ENCODE measurements at regions not wholly inside any gene's neighbourhood (a gene's known extent, or its start where the extent isn't known, plus 50 kb on each side); places are given as distances from the start of the nearest gene placed in this dataset.

DNA sequence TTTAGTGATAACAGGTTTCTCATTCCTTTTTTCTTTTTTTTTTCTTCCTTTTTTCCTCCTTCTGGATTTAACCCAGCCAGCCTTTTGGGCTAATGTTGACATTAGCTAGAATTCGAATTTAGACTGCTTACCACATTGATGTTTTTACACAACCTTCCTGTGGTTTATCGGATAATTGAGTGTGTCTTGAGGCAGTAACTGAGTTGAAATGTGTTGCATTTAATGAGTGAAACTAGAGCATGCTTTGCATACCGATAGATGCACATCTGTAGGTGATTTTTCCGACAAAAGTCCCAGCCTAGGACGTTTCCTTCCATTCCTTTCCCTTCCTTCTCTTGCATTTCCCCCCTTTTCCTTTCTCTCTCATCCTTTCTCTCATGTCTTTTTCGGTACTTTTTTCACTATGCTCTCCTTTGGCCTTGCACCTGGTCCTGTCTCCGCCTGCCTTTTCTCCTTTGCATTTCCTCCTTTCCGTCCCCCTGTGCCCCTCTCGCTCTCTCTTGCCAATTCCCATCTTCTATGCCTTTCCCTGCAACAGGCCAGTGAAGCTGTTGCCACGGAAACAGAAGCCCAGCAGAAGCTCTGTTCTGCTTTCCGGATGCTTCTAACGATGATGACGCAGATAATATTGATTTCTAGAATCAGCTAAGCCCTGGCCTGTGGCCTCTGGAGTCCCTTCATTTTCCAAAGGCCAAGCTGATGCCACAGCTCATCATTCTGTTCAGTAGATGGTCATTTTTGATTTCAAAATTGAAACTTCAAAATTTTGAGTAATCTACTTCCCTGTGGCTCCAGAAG lies 76.1 kb downstream of the SLC25A47 start:
- no peak for DNase-seq (ENCODE audit: low read depth in 2 of 2)

DNA sequence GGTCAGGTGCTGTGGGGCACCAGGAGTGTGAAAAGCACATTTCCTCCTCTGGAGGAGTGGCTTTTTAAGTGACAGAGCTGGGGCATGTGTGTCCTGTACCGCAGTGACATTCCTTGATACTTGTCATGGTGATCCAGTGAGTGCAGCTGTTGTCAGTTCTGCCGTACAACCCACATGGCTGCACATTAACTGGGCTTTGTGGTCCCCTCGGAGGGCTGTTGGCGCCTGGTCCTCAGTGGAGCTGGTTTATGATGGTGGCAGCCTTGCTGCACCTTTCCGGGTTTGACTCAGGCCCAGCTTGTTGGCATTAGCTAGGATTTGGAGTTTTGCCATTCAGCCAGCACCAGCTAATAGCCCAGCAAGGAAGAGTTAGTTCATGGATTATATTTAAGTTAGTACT lies 77.0 kb downstream of the SLC25A47 start:
- no peak for DNase-seq (ENCODE audit: low read depth in 2 of 2)

- no peak for DNase-seq (ENCODE audit: low read depth in 2 of 2)
Measured at GRCh38 chr14:100401031-100401692, 78.0 kb downstream of the SLC25A47 start.

- DNase-seq (ENCODE audit: low read depth in 2 of 2) = no peak
Measured at GRCh38 chr14:100401792-100402191, 78.7 kb downstream of the SLC25A47 start.

- no peak for DNase-seq (ENCODE audit: low read depth in 2 of 2)
Measured at GRCh38 chr14:100402631-100403030, 79.5 kb downstream of the SLC25A47 start.

- DNase-seq (ENCODE audit: low read depth in 2 of 2) = no peak
Measured at GRCh38 chr14:100403105-100403504, 80.0 kb downstream of the SLC25A47 start.

GRCh38 chr14:100403802-100404365 lies 80.7 kb downstream of the SLC25A47 start:
- no peak for DNase-seq (ENCODE audit: low read depth in 2 of 2)

- DNase-seq (ENCODE audit: low read depth in 2 of 2) = no peak
Measured at GRCh38 chr14:100404419-100404818, 81.3 kb downstream of the SLC25A47 start.

DNA sequence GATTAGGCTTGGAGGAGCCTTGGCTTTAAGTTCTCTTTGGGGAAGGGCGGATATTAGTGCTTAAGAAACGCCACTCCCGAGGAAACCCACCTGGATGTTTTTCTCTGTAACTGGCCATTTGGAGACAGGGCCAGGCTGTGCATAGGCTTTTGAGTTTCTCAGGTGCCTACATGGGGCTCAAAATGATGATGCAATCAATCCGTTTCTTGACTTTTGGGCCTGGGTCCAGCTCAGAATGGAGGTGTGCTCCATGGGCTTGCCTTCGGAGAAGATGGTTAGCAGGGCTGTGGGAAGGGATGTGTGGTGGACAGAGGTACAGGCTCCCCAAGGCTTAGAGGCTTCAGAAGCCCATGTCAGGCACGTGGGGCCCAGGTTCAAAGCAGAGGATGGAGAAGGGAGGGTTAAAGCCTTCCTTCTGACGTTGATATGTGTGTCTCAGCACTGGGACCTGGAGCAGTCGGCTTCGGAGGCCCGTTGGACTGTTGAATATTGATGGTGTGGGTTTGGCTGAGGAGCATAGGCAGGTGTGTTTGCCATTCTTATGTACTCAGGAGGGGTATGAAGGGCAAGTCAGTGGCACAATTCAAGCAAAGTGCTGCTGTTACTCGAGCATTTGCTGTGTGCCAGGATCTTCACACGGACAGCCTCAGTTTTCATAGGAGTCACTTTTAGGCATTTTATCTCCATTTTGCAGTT lies 82.8 kb downstream of the SLC25A47 start:
- no peak for DNase-seq (ENCODE audit: low read depth in 2 of 2)

- DNase-seq (ENCODE audit: low read depth in 2 of 2) = no peak
Measured at GRCh38 chr14:100406505-100407131, 83.5 kb downstream of the SLC25A47 start.

- no peak for DNase-seq (ENCODE audit: low read depth in 2 of 2)
Measured at GRCh38 chr14:100407376-100408102, 84.4 kb downstream of the SLC25A47 start.

GRCh38 chr14:100408350-100409002 lies 85.3 kb downstream of the SLC25A47 start:
- peak in 1 of 2 experiments; percentile 28 for DNase-seq (ENCODE audit: low read depth in 2 of 2)

DNA sequence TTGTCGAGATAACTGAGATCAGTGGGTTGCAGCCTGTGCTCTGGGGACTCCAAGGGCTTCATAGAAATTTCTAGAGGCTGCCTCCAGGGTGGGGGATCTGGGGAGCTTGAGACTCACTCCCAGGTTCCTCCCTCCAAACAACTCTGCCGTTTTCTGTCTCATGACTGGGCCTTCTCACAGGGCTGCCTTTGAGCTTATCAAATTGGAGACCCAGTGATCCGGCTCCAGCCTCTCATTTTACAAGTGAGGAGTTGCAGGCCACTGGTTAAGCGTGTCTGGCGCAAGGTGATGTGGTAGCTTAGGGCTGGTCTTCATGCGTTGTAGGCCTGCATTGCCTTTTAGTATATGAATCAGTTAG lies 85.8 kb downstream of the SLC25A47 start:
- DNase-seq (ENCODE audit: low read depth in 2 of 2) = no peak

DNA sequence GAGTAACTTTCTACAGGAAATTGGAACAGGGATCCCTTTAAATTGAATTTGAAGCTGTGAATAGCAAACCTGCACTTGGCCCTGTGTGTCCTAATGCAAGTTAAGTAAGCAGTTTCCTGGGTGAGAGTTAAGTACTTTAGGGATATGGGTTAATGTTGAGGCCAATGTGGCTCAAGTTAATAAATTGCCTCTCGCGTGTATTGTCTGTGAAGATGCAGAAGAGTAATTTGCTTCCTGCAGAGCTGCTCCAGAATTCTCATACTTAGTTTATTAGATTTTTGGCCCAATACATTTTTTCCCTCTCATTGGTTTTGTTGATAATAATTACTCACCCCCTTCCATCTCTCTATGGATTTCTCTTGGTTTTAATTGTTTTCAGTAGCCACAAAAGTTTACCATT lies 86.5 kb downstream of the SLC25A47 start:
- no peak for DNase-seq (ENCODE audit: low read depth in 2 of 2)

GRCh38 chr14:100410056-100410565 lies 87.0 kb downstream of the SLC25A47 start:
- peak in 1 of 2 experiments; percentile 40 for DNase-seq (ENCODE audit: low read depth in 2 of 2)

GRCh38 chr14:100413699-100414098 lies 90.6 kb downstream of the SLC25A47 start:
- no peak for DNase-seq (ENCODE audit: low read depth in 2 of 2)

DNA sequence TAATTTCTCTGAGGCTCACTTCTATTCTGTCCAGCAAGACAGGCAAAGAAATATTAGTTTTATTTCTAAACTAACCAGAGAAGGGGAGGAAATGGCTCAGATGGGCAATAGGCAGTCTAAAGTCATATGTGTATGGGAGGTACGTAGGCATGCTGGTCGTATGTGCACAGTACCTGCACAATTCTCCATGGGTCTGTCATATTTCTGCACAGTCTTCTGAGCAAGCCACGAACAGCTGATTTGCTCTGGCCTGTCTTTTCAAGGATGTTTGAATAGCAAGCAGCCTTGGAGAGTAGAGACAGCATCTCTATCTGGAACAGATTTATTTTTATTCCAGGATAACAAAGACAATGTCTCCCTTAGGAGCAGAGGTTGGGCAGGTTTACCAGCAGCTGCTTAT lies 92.1 kb downstream of the SLC25A47 start:
- DNase-seq (ENCODE audit: low read depth in 2 of 2) = no peak

- DNase-seq (ENCODE audit: low read depth in 2 of 2) = no peak
Measured at GRCh38 chr14:100416081-100416680, 93.0 kb downstream of the SLC25A47 start.

GRCh38 chr14:100416921-100417860 lies 94.1 kb downstream of the SLC25A47 start:
- peak; percentile 65 to 72 for DNase-seq (ENCODE audit: low read depth in 2 of 2)

All from fibroblast of skin of left quadriceps (primary cell).